Heart left ventricle (tissue), 16 donors: ENCODE measurements at regions not wholly inside any gene's neighbourhood (a gene's known extent, or its start where the extent isn't known, plus 50 kb on each side); places are given as distances from the start of the nearest gene placed in this dataset.
"Not testable (repeated sequence)": the region's sequence is repeated elsewhere in the genome, so short reads cannot be mapped to it uniquely, and the experiment has no call there.

Experiments used
- ATAC-seq, 4 donors: fragments of 200-7000 bp; cut with Tn5 transposase; one replicate each; pipeline ENCODE4 v1.9.1; 2020 to 2022; ENCODE audit warnings: moderate library complexity in 4 of 4, mild to moderate bottlenecking in 3 of 4, moderate number of reproducible peaks in 1 of 4
- DNase-seq, 5 donors: peaks; one replicate each; pipeline ENCODE4 v3.0.0-alpha.2; 2020
- H3K27ac ChIP-seq, 12 donors: fragments of 200-600 bp; sonication (generic) in 4 of 12; one replicate each; pipeline versions ENCODE4 v1.5.0 to v1.8.0; 2016 to 2022; ENCODE audit warnings: mild to moderate bottlenecking in 2 of 12
- H3K27me3 ChIP-seq, 9 donors: fragments of 200-600 bp; sonication (generic) in 2 of 9; one replicate each; pipeline versions ENCODE4 v1.5.1 to v1.8.0; 2016 to 2022; ENCODE audit warnings: mild to moderate bottlenecking in 3 of 9
- H3K36me3 ChIP-seq, 9 donors: fragments of 200-600 bp; sonication (generic) in 2 of 9; one replicate each; pipeline versions ENCODE4 v1.5.0 to v1.8.0; 2018 to 2022; ENCODE audit warnings: mild to moderate bottlenecking in 2 of 9
- H3K4me1 ChIP-seq, 12 donors: fragments of 200-600 bp; sonication (generic) in 4 of 12; one replicate each; pipeline versions ENCODE4 v1.5.0 to v1.8.0; 2016 to 2022; ENCODE audit warnings: mild to moderate bottlenecking in 3 of 12
- H3K4me3 ChIP-seq, 12 donors: fragments of 200-600 bp; sonication (generic) in 4 of 12; one replicate each; pipeline versions ENCODE4 v1.5.0 to v1.8.0; 2017 to 2022; ENCODE audit warnings: mild to moderate bottlenecking in 9 of 12, moderate library complexity in 4 of 12
- H3K9me3 ChIP-seq, 12 donors: fragments of 200-600 bp; sonication (generic) in 4 of 12; one replicate each; pipeline versions ENCODE4 v1.5.0 to v1.8.0; 2016 to 2022; ENCODE audit warnings: mild to moderate bottlenecking in 1 of 12
- POLR2A ChIP-seq, 2 donors: fragments of 450-650 bp; IDR thresholded peaks; one replicate each; pipeline ENCODE4 v1.6.1; 2017; ENCODE audit warnings: antibody characterized with exemption in 2 of 2, mild to moderate bottlenecking in 2 of 2, moderate library complexity in 2 of 2
- WGBS, 4 donors: extraction: QIAGEN DNeasy Blood & Tissue Kit in 2 of 4; methylation state at CpG; one replicate each; pipeline versions ENCODE4 v1.1.5 to v1.1.7; 2013 to 2018; 5-methylcytosine and 5-hydroxymethylcytosine counted together
- intact Hi-C, 10 donors: fragments of 100-400 bp; cut with DNase I; formaldehyde crosslinking; loops; one replicate each; pipeline versions ENCODE4 v1.11.1 to v1.14.2; 2022
- TF ChIP-seq, protein P1 (sequence below), 12 donors: fragments of 200-600 bp; sonication (generic) in 4 of 12; IDR thresholded peaks; one replicate each; pipeline versions ENCODE4 v1.5.0 to v1.8.0; 2018 to 2022; ENCODE audit warnings: antibody characterized with exemption in 12 of 12, mild to moderate bottlenecking in 5 of 12
- donor health status: ischemic (EF 13 %, LVEDD 7.1; RV severe dilation, severe dysfunction).
- donor health status: healthy with polysubstance abuse.
- donor health status: DM: no; HTN: yes; CAD: no.
- donor health status: DM: no; HTN: no; CAD: no.
- donor health status: ischemic (EF 25% LVEDD 6.9; RV normal size, moderate dysfunction).
- donor health status: ischemic (EF 25% LVEDD 5.7; RV mildly dilated, moderate dysfunction).
- donor health status: healthy.
- donor health status: DM: yes; HTN: yes; CAD: no.
- donor health status: ischemic (EF 35%, LVEDD 5.7; RV mildly dilated, moderate dysfunction).
- donor health status: nonischemic (EF 11% LVEDD 7.7; RV severe dilation, severe dysfunction).
- donor health status: DM: yes; HTN: yes; CAD: no.
- donor health status: PGD.
- donor health status: ischemic (EF 29% LVEDD 5.4; RV normal size, mild dysfunction).
- donor health status: nonischemic (EF 23%, LVEDD 6.1; RV moderate dilation, normal function).

DNA sequence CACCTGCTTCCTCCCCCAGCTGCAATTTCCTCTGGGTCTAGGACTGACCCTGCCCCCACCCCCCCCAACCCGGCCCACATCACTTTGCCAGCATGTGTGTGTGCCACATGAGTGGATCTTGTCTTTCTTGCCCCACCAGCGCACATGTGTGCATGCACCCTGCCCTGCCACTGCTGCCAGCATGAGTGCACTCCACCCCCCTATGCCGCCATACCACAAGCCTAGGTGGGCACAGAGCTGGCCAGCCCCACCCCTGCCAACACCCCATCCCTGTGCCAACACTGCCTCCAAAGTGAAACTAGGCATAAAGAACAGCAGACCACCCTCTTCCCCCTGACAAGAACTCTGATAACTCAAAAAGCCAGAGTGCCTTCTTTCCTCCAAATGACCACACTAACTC is 296.3 kb upstream of the SGO1 start:
- Histone ChIP-seq H3K36me3 (no peaks in the 10 kb centered on the region), H3K27ac (no peak overlapping the region), H3K4me3 (no peak overlapping the region), H3K27me3 (no peaks in the 10 kb centered on the region), H3K9me3 (peaks cover 0 to 38% (median 14%) of the 10 kb centered on the region in 12 donors), H3K4me1 (no peaks in the 10 kb centered on the region)
- DNase-seq = no peak
- intact Hi-C loops = no loop called here
- TF ChIP-seq POLR2A (IDR thresholded peaks at IDR 0.05) = no peak
- TF ChIP-seq, protein P1, sequence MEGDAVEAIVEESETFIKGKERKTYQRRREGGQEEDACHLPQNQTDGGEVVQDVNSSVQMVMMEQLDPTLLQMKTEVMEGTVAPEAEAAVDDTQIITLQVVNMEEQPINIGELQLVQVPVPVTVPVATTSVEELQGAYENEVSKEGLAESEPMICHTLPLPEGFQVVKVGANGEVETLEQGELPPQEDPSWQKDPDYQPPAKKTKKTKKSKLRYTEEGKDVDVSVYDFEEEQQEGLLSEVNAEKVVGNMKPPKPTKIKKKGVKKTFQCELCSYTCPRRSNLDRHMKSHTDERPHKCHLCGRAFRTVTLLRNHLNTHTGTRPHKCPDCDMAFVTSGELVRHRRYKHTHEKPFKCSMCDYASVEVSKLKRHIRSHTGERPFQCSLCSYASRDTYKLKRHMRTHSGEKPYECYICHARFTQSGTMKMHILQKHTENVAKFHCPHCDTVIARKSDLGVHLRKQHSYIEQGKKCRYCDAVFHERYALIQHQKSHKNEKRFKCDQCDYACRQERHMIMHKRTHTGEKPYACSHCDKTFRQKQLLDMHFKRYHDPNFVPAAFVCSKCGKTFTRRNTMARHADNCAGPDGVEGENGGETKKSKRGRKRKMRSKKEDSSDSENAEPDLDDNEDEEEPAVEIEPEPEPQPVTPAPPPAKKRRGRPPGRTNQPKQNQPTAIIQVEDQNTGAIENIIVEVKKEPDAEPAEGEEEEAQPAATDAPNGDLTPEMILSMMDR (IDR thresholded peaks at IDR 0.05) = no peak
- WGBS, 4 donors = 83 to 92% (median 86%) methylated on average over 3 of the region's 3 CpGs
- ATAC-seq = no peak

- ATAC-seq = no peak
- H3K27me3 ChIP-seq = no peaks in the 10 kb centered on the region
These were observed 294.9 kb upstream of the SGO1 start for GRCh38 chr3:20480786-20481365.

DNA sequence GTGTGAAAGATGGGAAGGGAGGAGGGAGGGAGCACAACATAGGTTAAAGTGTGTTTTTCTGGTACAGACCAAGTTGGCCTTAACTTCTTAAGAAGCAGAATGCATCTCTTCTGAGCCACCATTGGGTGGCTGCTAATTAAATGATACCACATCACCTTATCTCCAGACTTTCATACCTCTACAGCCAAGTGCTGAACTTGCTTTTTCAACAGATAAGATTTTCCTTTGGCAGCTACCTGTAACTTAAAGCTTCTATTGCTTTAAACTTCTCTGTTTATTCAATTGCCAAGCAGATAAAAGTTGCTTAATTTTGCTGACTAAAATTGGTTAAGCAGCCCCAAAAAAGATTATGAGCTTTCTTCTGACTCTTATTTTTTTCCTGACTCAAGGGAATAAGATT is 292.4 kb upstream of the SGO1 start:
- no peaks in the 10 kb centered on the region for H3K27me3 ChIP-seq
- no peak for TF ChIP-seq POLR2A (IDR thresholded peaks at IDR 0.05)
- TF ChIP-seq, protein P1 (IDR thresholded peaks at IDR 0.05) = no peak
- DNase-seq (no peak), ATAC-seq (no peak)
- intact Hi-C loops = no loop called here
- H3K9me3 ChIP-seq = peaks cover 0 to 11% (median 5%) of the 10 kb centered on the region in 12 donors
- H3K4me1 ChIP-seq = no peaks in the 10 kb centered on the region
- H3K36me3 ChIP-seq = no peaks in the 10 kb centered on the region
- no peak overlapping the region for H3K4me3 ChIP-seq
- H3K27ac ChIP-seq = no peak overlapping the region

More at GRCh38 chr3:20480786-20481365, 294.9 kb upstream of the SGO1 start:
- Histone ChIP-seq H3K36me3 (no peaks in the 10 kb centered on the region), H3K4me1 (no peaks in the 10 kb centered on the region), H3K9me3 (peaks cover 0 to 30% (median 14%) of the 10 kb centered on the region in 12 donors), H3K27ac (no peak overlapping the region), H3K4me3 (no peak overlapping the region)
- intact Hi-C loops = no loop called here
- DNase-seq = no peak
- WGBS, 4 donors = 57 to 64% (median 60%) methylated on average over 5 of the region's 5 CpGs
- TF ChIP-seq POLR2A (IDR thresholded peaks at IDR 0.05) = no peak
- TF ChIP-seq, protein P1 (IDR thresholded peaks at IDR 0.05) = no peak

DNA sequence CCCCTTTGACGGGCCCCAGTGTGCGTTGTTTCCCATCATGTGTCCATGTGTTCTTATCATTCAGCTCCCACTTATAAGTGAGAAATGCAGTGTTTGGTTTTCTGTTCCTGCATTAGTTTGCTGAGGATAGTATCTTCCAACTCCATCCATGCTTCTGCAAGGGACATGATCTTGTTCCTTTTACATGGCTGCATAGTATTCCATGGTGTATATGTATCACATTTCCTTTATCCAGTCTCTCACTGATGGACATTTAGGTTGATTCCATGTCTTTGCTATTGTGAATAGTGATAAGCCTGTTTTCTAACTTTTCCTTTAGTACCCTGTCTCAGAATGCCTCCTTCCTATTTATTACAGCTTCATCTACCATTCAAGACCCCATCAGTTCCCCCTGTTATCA is 278.2 kb upstream of the SGO1 start:
- intact Hi-C loops, ATAC-seq, H3K27ac ChIP-seq, H3K4me1 ChIP-seq, H3K4me3 ChIP-seq, DNase-seq, H3K27me3 ChIP-seq, H3K36me3 ChIP-seq: not testable (repeated sequence)
- 89 to 95% (median 90%) methylated on average over 2 of the region's 2 CpGs for WGBS, 4 donors
- peaks cover 0 to 29% (median 0%) of the 10 kb centered on the region in 12 donors for H3K9me3 ChIP-seq

DNA sequence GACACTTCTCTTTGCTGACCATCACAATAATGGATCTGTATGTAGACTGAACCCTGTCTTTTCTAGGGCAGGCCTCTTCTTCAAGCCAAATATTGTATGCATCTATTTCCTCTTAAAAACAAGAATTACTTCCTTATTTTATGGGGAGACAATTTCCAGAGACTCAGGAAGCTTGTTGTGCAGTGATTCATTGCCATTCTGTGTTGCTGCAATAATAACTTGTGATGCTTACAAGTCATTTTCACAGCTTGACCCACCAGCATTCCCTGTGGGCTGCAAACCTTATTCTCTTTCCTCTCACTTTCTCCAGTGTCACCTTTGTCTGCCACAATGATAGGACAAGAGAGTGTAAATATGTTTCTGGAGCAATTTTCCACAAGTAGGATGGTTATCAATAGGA is 276.7 kb upstream of the SGO1 start:
- no peak for ATAC-seq
- intact Hi-C loops = no loop called here

More for the DNA sequence above, 276.7 kb upstream of the SGO1 start:
- TF ChIP-seq POLR2A (IDR thresholded peaks at IDR 0.05) = no peak
- TF ChIP-seq, protein P1 (IDR thresholded peaks at IDR 0.05) = no peak
- Histone ChIP-seq H3K36me3 (no peaks in the 10 kb centered on the region), H3K27ac (no peak overlapping the region), H3K4me3 (no peak overlapping the region), H3K27me3 (no peaks in the 10 kb centered on the region), H3K4me1 (no peaks in the 10 kb centered on the region), H3K9me3 (peaks cover 0 to 20% (median 2%) of the 10 kb centered on the region in 12 donors)
- no peak for DNase-seq
